DMS153 treated with DMSO at 0.1 percent for 48 hours (cell line): ENCODE measurements at regions not wholly inside any gene's neighbourhood (a gene's known extent, or its start where the extent isn't known, plus 50 kb on each side); places are given as distances from the start of the nearest gene placed in this dataset.

Source experiments
- DNase-seq: peaks from one replicate; lab custom pipeline; 2025; ENCODE audit not compliant: unreplicated experiment; lab: John Stamatoyannopoulos, UW

GRCh38 chr6:133583907-133584427 is 304.9 kb upstream of the TCF21 start:
- no peak for DNase-seq

DNA sequence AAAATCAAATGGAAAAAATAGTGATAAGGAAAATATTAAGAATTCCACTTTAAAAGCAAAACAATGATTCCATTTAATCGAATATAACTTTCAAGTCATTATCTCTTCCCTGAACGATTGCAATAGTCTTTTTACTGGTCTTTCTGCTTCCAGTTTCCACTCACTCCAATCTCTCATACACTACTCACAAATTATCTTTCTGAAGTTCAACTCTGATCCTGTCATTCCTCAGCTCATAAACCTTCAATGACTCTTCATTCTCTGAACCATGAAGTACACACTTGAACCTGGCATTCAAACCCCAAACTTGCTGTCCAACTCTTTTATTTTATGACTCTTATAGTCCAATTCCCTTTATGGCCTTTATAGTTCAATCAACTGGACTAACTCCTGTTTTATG is 304.1 kb upstream of the TCF21 start:
- no peak for DNase-seq

DNA sequence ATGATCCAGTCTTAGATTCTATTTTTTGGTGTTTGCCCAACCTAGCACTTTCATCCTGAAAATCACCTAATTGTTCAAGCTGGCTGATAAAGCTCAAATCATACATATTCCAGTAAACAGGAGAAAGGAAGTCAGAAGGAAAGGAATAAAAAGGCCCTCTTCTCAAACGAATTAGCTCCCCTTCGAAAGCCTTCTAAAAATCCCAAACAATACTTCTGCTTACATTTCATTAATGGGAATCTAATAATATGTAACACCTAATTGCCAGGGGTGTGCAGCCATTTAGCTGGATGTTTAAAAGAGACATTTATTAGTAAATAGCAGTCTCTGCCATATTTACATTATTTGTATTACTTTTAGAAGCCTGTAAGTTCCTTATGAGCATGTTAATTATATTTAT is 302.9 kb upstream of the TCF21 start:
- DNase-seq = no peak

DNA sequence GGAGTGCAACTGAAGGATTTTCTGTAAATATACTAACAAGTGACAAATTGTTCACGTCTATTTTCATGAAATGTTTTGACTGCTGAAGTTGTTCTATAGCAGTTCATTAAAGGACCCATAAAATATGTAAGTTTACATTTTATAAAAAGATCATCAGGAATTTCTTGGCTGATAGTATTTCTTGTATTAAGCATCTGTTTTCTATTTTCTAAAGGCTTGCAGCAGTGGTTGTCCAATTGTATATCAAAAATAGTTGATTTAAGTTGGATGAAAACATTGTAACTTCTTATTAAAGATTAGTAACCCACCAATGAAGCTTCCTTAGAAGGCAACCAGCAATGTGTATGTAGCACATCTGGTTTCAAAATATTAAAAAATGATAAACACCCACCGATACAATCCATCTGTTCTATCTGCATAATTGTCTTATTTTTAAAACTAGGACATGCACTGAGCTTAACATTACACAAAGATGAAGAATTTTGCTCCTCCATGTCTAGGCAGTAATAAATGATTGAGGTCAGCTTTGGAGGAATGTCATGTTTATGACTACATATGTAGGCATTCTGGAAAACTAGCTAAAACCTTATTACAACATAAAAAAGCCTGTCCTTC is 301.3 kb upstream of the TCF21 start:
- no peak for DNase-seq

- DNase-seq = no peak
Observed at GRCh38 chr6:133590196-133590595, 298.7 kb upstream of the TCF21 start.

DNA sequence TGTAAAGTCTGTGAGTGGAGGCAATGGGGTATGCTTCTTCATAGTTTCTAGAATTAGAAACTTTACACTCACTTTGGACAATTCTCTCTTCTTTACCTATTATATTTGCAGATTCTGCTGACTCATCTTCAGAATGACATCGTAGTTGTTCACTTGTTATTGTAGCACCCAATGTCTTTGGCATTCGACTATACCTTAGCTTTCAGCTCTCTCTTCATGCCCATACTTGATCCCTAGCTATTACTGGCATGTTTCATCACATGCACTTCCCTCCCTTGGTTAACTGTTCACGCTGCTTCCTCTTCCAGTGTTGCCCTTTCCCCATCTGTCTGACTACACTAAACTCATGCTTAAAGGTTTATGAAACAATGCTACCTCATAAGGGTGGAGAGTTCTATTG is 298.1 kb upstream of the TCF21 start:
- DNase-seq = no peak

DNA sequence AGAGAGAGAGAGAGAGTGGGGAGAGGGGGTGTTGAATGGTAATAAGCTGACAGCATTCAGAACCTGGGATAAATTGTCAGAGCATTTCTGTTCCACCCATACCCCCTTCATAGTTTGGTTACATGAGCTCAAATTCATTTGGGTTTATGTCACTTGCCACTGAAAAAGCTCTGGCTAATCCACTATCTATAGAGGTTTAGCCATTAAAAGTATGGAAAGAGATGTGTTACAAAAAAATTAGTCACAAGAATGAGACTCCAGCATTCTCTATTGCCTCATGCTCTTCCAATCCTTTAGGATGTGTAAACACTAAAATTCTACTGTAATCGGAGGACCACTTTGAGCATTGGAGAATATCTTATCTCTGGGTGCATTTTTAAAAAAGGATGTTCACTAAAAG is 297.6 kb upstream of the TCF21 start:
- DNase-seq = no peak

DNA sequence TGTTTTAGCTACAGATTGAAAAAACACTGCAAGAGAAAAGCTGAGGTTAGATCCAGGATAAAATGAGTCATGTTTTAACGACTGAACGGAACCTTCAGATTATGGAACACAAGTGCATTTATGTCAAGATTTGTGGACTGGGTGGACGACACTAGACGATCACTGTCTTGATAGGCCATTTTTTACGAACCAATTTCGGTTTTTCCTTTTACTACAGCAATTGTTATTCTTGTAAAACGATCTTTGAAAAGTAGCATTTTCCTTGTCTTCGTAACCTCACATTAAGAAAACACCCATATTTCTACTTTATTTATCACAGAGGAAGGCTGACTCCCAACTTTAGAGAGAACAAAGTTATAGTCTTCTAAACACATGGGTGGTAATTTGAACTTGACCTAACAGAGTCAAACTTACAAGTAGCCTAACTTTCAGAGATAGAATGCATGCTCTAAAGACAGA is 294.2 kb upstream of the TCF21 start:
- no peak for DNase-seq

- no peak for DNase-seq
Observed at GRCh38 chr6:133595111-133595761, 293.7 kb upstream of the TCF21 start.

DNA sequence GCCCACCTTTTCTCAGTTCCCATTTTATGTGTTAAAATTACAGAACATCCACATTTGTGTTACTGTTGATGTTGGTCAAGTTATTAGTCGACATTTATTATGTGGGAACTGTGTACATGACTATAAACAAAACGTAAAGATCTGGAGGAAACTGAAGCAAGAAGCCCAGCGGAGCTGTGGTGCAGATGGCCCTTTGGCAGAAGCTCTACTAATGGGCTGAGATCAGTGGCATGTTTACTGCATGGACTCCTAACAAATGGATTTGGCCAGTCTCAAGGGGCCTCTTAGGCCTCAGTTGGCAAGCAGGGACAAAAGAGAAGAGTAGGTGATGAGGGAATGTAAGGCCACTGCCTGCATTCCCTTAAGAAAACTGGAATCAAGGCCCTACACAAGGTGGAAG is 282.1 kb upstream of the TCF21 start:
- DNase-seq = no peak

DNA sequence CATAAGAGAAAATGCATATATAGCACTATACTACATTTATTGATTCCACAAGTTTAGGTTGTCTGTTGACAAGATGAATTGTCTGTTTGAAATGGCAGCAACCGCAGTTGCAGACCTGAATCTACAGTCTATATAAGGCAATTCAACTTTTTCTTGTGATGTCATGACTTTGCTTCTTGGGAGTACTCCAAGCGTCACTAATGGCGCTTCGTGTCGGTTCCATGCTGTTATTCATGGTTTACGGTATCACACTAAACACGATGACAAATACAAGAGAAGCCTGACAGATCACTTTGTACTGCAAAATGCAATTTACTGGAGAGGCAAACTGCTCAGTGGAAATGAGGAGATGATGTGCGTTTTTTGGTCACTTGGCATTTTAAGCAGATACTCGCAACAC is 280.3 kb upstream of the TCF21 start:
- no peak for DNase-seq

GRCh38 chr6:133609415-133610226 is 279.3 kb upstream of the TCF21 start:
- no peak for DNase-seq

GRCh38 chr6:133610227-133610840 is 278.6 kb upstream of the TCF21 start:
- DNase-seq = no peak

GRCh38 chr6:133610971-133611370 is 277.9 kb upstream of the TCF21 start:
- DNase-seq = no peak

DNA sequence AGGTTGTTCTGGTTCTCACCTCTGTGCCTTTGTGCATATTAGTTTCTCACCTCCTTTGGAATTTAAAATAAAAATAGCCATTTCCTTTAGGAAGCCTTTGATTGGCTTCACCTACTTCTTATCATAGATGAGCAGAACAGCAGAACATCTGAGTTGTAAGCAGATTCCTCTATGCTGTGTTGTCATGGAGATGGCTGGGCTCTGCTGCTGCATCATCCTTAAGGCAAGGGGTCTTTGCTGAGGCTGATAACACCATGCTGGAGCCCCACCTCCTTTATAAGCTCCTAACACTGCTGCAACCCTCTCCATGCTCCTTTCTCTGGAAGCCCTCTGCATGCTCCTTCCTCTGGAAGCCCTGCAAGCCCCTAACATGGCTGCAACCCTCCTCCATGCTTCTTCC is 276.5 kb upstream of the TCF21 start:
- DNase-seq = no peak

- no peak for DNase-seq
Observed at GRCh38 chr6:133613211-133613610, 275.7 kb upstream of the TCF21 start.

- no peak for DNase-seq
Observed at GRCh38 chr6:133621751-133622150, 267.2 kb upstream of the TCF21 start.

- DNase-seq = no peak
Observed at GRCh38 chr6:133623065-133623464, 265.8 kb upstream of the TCF21 start.

- no peak for DNase-seq
Observed at GRCh38 chr6:133623621-133624020, 265.3 kb upstream of the TCF21 start.

DNA sequence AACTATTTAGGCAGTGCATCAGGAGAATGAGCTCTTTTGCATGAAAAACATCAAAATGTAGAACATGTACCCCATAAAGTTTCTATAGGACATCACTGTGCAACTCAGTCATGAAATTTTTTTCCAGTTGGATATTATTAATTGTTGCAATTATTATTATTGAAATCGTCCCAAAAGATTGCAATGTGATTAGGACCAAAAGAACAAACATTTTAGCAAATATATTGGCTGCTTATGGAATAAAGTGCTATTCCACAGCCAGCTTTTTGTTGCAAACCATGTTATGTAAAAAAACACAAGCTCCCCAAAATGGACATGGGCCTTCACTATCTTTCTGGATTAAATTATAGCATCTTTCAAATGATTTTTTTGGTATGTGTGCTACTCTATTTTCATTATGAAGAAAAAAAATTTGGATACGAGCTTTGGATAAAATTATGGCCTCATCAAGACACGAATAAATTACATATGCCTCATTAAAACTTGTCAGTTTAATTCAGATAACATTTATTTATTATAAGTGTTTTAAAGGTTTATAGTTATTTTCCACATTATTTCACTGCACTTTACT is 262.7 kb upstream of the TCF21 start:
- no peak for DNase-seq

- DNase-seq = no peak
Observed at GRCh38 chr6:133629970-133630369, 258.9 kb upstream of the TCF21 start.
